COLO829 (cell line): ENCODE measurements at regions not wholly inside any gene's neighbourhood (a gene's known extent, or its start where the extent isn't known, plus 50 kb on each side); places are given as distances from the start of the nearest gene placed in this dataset.
"Not testable (repeated sequence)": the region's sequence is repeated elsewhere in the genome, so short reads cannot be mapped to it uniquely, and the experiment has no call there.

Source experiments
- DNase-seq: peaks from one replicate; pipeline ENCODE4 v3.0.0; 2012; ENCODE audit warnings: low spot score

GRCh38 chr4:49117951-49118350, 131.9 kb downstream of the CWH43 start:
- not testable (repeated sequence) for DNase-seq

DNA sequence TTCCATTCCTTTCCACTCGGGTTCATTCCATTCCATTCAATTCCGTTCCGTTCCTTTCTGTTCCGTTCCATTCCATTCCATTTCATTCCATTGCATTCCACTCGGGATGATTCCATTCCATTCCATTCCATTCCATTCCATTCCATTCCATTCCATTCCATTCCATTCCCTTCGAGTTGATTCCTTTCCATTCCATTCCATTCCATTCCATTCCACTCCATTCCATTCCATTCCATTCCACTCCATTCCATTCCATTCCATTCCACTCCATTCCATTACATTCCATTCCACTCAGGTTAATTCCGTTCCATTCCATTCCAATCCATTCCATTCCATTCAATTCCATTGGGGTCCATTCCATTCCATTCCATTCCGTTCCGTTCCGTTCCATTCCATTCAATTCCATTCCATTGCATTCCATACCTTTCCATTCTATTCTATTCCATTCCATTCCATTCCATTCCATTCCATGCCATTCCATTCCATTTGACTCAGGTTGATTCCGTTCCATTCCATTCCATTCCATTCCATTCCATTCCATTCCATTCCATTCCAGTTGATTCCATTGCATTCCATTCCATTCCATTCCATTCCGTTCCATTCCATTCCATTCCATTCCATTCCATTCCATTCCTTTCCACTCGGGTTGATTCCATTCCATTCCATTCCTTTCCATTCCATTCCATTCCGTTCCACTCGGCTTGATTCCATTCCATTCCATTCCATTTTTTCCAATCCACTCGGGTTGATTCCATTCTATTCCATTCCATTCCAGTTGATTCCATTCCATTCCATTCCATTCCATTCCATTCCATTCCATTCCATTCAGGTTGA, 132.5 kb downstream of the CWH43 start:
- not testable (repeated sequence) for DNase-seq

- DNase-seq: not testable (repeated sequence)
Observed at GRCh38 chr4:49119345-49119744, 133.3 kb downstream of the CWH43 start.

DNA sequence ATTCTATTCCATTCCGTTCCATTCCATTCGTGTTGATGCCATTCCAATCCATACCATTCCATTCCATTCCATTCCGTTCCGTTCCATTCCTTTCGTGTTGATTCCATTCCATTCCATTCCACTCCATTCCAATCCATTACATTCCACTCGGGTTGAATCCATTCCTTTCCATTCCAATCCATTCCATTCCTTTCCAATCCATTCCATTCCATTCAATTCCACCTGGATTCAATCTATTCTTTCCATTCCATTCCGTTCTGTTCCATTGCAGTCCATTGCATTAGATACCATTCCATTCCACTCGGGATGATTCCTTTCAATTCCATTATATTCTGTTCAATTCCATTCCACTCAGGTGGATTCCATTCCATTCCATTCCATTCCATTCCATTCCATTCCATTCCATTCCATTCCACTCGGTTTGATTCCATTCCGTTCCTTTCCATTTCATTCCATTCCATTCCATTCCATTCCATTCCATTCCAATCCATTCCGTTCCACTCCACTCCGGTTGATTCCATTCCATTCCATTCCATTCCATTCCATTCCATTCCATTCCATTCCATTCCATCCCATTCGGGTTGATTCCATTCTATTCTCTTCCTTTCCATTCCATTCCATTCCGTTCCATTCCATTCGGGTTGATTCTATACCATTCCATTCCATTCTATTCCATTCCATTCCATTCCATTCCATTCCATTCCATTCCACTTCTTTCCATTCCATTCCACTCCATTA, 134.1 kb downstream of the CWH43 start:
- not testable (repeated sequence) for DNase-seq

DNA sequence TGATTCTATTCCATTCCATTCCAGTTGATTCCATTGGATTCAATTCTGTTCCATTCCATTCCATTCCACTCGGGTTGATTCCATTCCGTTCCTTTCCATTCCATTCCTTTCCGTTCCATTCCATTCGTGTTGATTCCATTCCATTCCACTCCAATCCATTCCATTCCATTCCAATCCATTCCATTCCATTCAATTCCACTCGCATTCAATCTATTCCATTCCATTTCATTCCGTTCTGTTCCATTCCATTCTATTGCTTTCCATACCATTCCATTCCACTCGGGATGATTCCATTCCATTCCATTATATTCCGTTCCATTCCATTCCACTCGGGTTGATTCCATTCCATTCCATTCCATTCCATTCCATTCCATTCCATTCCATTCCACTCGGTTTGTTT, 134.7 kb downstream of the CWH43 start:
- not testable (repeated sequence) for DNase-seq

GRCh38 chr4:49126443-49126842, 140.4 kb downstream of the CWH43 start:
- DNase-seq: not testable (repeated sequence)

DNA sequence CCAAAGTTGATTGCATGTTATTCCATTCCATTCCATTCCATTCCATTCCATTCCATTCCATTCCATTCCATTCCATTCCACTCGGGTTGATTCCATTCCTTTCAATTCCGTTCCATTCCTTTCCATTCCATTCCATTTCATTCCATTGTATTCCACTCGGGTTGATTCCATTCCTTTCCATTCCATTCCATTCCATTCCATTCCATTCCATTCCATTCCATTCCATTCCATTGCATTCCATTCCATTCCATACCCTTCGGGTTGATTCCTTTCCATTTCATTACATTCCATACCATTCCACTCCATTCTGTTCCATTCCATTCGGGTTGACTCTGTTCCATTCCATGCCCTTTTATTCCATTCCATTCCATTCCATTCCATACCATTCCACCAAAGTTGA, 140.8 kb downstream of the CWH43 start:
- not testable (repeated sequence) for DNase-seq

DNA sequence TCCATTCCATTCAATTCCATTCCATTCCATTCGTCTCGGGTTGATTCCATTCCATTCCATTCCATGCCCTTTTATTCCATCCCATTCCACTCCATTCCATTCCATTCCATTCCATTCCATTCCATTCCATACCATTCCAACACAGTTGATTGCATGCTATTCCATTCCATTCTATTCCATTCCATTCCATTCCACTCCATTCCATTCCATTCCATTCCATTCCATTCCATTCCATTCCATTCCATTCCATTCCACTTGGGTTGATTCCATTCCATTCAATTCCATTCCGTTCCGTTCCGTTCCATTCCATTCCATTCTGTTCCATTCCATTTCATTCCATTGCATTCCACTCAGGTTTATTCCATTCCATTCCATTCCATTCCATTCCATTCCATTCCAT, 143.3 kb downstream of the CWH43 start:
- not testable (repeated sequence) for DNase-seq

GRCh38 chr4:49129870-49130269, 143.8 kb downstream of the CWH43 start:
- DNase-seq: not testable (repeated sequence)

DNA sequence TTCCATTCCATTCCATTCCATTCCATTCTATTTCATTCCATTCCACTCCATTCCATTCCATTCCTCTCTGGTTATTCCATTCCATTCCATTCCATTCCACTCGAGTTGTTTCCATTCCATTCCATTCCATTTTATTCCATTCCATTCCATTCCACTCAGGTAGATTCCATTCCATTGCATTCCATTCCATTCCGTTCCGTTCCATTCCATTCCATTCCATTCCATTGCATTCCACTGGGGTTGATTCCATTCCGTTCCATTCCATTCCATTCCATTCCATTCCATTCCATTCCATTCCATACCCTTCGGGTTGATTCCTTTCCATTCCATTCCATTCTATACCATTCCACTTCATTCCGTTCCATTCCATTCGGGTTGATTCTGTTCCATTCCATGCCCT, 144.6 kb downstream of the CWH43 start:
- not testable (repeated sequence) for DNase-seq

DNA sequence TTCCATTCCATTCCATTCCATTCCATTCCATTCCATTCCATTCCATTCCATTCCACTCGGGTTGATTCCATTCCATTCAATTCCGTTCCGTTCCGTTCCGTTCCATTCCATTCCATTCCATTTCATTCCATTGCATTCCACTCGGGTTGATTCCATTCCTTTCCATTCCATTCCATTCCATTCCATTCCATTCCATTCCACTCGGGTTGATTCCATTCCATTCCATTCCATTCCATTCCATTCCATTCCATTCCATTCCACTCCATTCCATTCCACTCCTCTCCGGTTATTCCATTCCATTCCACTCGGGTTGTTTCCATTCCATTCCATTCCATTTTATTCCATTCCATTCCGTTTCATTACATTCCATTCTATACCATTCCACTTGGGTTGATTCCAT, 151.0 kb downstream of the CWH43 start:
- not testable (repeated sequence) for DNase-seq

- not testable (repeated sequence) for DNase-seq
Observed at GRCh38 chr4:49137961-49138360, 151.9 kb downstream of the CWH43 start.

DNA sequence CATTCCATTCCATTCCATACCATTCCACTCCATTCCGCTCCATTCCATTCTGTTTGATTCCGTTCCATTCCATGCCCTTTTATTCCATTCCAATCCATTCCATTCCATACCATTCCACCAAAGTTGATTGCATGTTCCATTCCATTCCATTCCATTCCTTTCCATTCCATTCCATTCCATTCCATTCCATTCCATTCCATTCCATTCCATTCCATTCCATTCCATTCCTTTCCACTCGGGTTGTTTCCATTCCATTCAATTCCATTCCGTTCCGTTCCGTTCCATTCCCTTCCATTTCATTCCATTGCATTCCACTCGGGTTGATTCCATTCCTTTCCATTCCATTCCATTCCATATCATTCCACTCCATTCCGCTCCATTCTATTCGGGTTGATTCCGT, 152.7 kb downstream of the CWH43 start:
- DNase-seq: not testable (repeated sequence)

DNA sequence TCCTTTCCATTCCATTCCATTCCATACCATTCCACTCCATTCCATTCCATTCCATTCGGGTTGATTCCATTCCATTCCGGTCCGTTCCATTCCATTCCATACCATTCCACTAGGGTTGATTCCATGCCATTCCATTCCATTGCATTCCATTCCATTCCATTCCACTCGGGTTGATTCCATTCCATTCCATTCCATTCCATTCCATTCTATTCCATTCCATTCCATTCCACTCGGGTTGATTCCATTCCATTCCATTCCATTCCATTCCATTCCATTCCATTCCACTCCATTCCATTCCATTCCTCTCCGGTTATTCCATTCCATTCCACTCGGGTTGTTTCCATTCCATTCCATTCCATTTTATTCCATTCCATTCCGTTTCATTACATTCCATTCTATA, 153.4 kb downstream of the CWH43 start:
- not testable (repeated sequence) for DNase-seq

GRCh38 chr4:49140351-49140750, 154.3 kb downstream of the CWH43 start:
- DNase-seq: not testable (repeated sequence)

DNA sequence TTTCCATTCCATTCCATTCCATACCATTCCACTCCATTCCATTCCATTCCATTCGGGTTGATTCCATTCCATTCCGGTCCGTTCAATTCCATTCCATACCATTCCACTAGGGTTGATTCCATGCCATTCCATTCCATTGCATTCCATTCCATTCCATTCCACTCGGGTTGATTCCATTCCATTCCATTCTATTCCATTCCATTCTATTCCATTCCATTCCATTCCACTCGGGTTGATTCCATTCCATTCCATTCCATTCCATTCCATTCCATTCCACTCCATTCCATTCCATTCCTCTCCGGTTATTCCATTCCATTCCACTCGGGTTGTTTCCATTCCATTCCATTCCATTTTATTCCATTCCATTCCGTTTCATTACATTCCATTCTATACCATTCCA, 155.9 kb downstream of the CWH43 start:
- not testable (repeated sequence) for DNase-seq

GRCh38 chr4:49147143-49147542, 161.1 kb downstream of the CWH43 start:
- DNase-seq: not testable (repeated sequence)

GRCh38 chr4:49147596-49147995, 161.5 kb downstream of the CWH43 start:
- not testable (repeated sequence) for DNase-seq

- DNase-seq: not testable (repeated sequence)
Observed at GRCh38 chr4:49149006-49149975, 163.2 kb downstream of the CWH43 start.

GRCh38 chr4:49150351-49151083, 164.4 kb downstream of the CWH43 start:
- not testable (repeated sequence) for DNase-seq

DNA sequence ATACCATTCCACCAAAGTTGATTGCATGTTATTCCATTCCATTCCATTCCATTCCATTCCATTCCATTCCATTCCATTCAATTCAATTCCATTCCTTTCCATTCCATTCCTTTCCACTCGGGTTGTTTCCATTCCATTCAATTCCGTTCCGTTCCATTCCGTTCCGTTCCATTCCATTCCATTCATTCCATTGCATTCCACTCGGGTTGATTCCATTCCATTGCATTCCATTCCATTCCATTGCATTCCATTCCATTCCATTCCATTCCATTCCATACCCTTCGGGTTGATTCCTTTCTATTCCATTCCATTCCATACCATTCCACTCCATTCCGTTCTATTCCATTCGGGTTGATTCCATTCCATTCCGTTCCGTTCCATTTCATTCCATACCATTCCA, 166.9 kb downstream of the CWH43 start:
- not testable (repeated sequence) for DNase-seq
